Activated naive CD4-positive, alpha-beta T cell treated with anti-CD3 and anti-CD28 coated beads, Interleukin-2, amount 50 U/mL, for 16 hours (primary cell): ENCODE measurements at regions not wholly inside any gene's neighbourhood (a gene's known extent, or its start where the extent isn't known, plus 50 kb on each side); places are given as distances from the start of the nearest gene placed in this dataset.

Experiments
- DNase-seq: peaks from one replicate; pipeline ENCODE4 v3.0.0-alpha.2; 2020

- no peak for DNase-seq
These were observed 87.2 kb upstream of the CADM1 start for GRCh38 chr11:115591380-115591779.

DNA sequence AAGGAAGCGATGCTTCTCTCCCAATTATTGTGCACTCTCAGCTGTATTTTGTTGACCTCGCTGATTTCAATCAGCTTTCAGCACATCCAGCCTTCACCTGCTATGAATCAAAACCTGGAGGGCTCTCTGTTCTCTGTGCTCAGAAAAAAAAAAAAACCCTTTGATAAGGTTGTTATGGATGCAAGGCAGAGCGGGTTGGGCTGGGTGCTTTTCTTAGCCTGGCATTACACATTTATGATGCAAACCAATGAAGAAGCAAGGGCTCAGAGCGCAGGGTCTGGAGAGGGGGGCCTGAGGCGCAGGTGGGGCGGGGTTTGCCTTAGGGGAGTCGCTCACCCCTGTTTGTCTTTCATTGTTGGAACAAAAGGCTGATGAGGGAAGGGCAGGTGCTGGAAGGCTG, 86.0 kb upstream of the CADM1 start:
- no peak for DNase-seq

DNA sequence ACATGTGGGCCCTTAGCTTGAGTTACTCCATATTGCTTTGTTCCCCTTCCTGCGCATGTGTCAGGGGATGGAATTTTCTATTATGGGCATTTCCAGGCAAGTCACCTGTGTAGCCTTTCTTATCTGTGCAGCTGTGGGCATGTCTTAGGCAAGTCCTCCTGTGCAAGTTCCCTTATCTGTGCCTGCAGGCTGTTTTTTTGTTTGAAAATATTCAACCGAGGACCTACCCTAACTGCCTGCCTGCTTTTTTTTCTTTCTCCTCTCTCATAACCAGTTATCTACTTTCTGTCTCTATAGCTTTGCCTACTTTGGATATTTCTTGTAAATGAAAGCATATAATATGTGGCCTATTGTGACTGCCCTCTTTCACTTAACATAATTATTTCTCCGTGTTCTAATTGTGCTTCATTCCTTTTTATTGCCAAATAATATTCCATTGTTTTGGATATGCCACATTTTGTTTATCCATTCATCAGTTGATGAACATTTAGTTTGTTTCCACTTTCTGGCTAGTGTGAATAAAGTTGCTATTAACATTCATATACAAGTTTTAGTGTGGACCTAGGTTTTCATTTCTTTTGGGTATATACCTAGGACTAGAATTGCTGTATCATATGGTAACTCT, 83.6 kb upstream of the CADM1 start:
- no peak for DNase-seq

DNA sequence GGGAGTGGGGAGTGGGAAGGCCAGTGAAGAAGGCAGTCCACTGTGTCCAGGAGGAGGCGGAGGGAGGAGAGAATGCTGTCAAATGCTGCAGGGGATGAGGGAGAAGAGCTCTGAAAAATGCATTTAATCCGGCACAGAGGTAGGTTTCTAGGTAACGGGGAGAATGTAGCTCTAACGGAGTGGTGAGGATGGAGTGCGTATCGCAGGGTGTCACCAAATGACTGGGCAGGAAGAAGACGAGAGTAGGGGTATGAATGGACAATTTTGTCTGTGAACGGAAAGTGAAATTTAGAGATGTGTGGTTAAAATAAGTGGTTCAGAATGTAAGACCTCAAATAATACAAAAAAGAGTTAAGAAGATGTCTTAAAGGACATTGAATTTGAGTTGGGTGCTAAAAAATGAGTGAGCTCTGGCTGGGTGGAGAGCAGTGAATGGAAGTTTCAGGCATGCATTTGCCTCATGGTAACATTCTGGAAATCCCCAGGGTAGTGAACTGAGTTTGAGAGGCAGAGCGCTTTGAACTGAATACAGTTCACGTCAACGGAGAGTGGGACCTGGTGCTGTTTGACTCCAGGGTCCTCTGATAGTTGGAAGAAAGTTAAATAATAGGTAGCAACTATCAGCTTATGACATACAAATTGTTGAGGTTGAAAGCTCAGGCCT, 81.3 kb upstream of the CADM1 start:
- DNase-seq, result no peak

DNA sequence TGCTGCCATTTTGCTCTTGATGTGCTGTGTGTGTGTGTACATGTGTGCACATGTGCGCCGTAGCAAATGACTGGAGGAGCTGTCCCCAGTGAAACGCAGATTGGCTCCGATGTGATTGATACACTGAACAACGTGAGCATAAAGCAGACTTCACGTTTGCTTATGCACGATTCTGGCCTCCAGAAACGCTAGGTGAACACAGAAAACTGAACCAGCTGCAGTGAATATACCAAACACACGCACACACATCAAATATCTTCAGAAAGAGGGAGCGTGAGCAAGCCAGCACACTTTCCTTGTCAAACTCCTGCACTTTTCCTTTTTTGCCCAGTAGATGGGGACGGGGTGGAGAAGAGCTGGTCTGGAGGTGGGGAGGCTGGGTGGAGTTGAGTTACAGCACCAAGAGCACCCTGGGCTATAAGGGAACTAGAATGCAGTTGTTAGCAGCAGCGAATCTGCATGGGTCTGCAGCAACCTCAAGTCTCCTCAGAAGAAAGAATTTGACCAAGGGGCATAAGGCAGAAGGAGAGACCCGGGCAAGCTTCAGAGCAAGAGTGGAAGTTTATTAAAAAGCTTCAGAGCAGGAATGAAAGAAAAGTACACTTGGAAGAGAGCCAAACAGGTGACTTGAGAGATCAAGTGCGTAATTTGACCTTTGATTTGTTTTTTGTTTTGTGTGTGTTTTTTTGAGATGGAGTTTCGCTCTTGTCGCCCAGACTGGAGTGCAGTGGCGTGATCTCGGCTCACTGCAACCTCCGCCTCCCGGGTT, 77.8 kb upstream of the CADM1 start:
- no peak for DNase-seq

GRCh38 chr11:115580927-115581680, 76.9 kb upstream of the CADM1 start:
- DNase-seq, result no peak

DNA sequence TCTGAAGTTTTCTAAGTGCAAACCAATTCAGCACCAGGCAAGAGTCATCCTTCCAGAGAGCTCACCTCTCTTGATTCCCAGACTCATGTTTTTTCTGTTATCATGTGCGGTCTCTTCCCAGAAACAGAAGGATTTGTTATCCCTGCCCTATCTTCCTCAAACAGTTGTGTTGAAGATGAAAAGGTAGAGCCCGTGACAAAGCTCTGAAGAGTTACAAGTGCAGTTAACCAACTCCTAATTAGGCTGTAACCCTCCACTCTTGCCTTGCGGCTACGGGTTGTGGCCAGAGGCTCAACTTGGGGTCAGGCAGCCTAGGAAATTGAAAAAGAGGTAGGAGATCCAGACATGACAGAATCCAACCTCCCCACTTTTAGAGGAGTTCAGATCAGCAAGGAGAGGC, 76.2 kb upstream of the CADM1 start:
- DNase-seq, result no peak

- DNase-seq, result no peak
These were observed 75.1 kb upstream of the CADM1 start for GRCh38 chr11:115579181-115579825.

DNA sequence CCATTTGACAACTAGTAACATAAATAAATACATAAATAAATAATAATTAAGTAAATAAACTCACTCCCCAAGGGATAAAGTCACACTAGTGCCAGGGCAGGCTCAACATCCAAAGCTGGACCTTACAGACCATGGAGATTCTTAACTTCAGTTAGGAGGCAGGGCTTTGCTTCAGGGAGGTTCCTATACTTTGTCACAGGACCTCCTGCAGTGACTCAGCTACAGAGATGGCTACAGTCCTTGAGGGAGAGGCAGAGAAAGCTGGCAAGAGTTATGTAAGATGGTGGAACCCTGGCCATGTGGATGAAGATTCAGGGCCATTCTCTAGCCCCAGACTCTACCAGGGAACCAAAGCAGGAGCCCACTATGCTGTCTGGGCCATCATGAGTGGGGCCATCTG, 74.1 kb upstream of the CADM1 start:
- DNase-seq, result no peak

GRCh38 chr11:115577701-115578100, 73.5 kb upstream of the CADM1 start:
- no peak for DNase-seq

GRCh38 chr11:115576606-115577380, 72.6 kb upstream of the CADM1 start:
- DNase-seq, result no peak

DNA sequence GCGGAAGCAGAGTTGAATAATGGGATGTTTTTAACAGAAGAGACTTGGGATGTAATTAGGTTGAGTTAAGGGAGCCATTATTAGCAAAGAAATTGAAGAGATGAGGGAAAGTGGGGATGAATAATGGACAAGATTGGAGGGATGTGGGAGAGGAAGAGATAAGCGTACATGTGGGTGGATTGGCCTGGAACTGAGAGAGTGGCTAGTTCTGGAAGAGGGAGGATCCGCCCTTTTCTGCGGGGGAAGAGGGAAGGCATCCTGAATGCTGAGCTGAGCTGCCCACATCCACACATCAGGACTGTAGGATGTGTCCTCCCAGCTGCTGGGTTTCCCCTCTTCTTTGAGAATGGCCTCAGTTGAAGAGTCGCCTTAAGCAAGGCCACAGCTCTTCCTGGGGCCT, 68.3 kb upstream of the CADM1 start:
- DNase-seq, result no peak

- DNase-seq, result no peak
These were observed 62.1 kb upstream of the CADM1 start for GRCh38 chr11:115566180-115566764.

DNA sequence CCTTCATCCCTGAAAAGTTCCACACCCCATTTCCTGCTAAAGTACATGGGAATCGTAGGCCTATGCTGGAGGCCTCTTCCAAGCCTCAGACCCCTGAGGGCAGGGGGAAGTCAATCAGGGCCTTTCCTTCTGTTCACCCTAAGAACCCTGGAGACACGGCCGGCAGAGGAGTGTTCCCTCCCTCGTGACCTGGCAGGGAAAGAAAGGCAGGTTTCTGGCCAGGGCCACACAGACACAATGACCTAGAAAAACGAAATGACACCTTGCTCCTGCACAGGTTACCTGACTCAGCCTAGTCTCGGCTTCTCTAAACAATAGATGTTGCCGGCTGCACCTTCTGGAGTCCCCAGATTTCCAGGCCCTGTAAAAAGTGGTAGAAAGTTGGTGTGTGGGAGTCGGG, 60.6 kb upstream of the CADM1 start:
- no peak for DNase-seq

- DNase-seq, result no peak
These were observed 56.9 kb upstream of the CADM1 start for GRCh38 chr11:115561116-115561515.

DNA sequence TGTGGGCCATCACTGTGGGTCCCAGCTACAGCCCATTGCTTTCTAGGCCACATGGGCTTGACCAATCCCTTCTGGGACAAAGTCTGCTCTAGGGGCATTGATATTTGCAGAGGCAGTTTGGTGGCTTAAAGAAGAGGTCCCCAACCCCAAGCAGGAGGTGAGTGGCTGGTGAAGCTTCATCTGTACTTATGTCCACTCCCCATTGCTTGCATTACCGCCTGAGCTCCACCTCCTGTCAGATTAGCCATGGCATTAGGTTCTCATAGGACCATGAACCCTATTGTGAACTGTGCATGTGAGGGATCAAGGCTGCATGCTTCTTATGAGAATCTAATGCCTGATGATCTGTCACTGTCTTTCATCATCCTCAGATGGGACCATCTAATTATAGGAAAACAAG, 54.4 kb upstream of the CADM1 start:
- DNase-seq, result no peak

- DNase-seq, result no peak
These were observed 53.5 kb upstream of the CADM1 start for GRCh38 chr11:115557681-115558080.

GRCh38 chr11:115556984-115557383, 52.8 kb upstream of the CADM1 start:
- no peak for DNase-seq

GRCh38 chr11:115555336-115556090, 51.3 kb upstream of the CADM1 start:
- no peak for DNase-seq
